GM12865 (cell line): ENCODE measurements at regions not wholly inside any gene's neighbourhood (a gene's known extent, or its start where the extent isn't known, plus 50 kb on each side); places are given as distances from the start of the nearest gene placed in this dataset.

Experiments
- DNase-seq: peaks from one replicate; pipeline ENCODE4 v3.0.0; 2010; ENCODE audit warnings: low read depth
- H3K4me3 ChIP-seq: 2 replicates; pipeline ENCODE4 v1.5.1; 2011; ENCODE audit warnings: mild to moderate bottlenecking, low read depth, low read length, control low read depth
- CTCF ChIP-seq: IDR thresholded peaks from 2 replicates; pipeline ENCODE4 v1.5.1; 2011; ENCODE audit warnings: low read length, control low read depth, low read depth, inconsistent platforms; ENCODE audit not compliant: insufficient read depth; ENCODE audit errors: missing control alignments

DNA sequence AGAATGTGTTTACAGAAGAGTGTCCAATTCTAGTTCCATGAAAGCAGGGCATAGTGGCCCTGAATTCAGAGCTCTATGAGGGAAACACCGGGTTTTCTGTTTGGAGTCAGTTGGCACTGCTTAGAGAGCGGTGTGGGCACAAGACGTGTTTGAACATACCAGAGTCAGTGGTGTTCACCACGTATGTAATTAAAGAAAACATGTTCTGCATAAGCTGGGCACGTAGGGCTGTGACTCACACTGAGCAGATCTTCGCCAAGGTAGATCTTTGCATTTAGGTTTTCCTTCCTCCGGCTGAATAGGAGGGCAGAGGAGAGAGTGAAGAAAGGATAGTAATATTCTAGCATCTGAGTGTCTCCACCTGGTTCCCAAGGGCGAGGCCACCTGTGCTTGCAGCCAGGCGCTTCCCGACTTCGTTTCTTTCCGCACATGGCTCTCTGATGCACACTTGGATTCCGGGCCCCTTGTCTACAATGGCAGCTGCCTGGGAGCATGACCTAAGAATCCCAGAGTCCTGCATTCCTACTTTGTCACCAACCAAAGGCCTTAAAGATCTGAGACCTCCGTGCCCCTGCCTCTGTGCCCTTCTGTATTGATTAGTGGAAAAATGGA lies 136.2 kb downstream of the ERMARD start:
- TF ChIP-seq CTCF: no peak
- DNase-seq: no peak
- no peak overlapping the region for H3K4me3 ChIP-seq

DNA sequence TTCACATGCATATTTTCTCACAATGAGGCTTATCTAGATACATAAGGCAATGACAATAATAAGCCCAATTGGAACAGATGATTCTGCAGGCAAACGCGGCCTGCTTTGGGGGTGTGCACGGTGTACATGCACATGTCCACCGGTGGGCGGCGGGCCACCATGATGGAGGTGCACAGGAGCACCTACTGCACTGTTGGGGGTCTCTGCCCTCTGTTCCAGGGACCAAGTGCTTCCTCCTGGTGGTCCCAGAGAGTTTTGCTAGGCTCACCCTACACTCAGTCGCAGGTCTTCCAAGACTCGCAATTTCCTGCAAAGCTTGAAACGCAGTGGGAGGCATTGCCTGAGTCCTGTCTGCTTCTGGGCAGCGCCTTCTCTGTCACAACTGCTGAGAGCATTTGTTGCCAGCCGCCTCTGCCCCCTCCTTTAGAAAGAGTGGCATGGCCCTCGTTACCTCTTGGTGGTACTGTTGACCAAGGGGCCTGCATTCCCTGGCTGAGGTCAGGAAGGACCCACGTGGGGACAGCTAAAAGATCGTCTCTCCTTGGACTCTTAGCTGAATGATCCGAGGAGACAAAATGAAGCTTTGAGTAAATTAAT lies 135.3 kb downstream of the ERMARD start:
- no peak for DNase-seq
- no peak for TF ChIP-seq CTCF
- H3K4me3 ChIP-seq: no peak overlapping the region

DNA sequence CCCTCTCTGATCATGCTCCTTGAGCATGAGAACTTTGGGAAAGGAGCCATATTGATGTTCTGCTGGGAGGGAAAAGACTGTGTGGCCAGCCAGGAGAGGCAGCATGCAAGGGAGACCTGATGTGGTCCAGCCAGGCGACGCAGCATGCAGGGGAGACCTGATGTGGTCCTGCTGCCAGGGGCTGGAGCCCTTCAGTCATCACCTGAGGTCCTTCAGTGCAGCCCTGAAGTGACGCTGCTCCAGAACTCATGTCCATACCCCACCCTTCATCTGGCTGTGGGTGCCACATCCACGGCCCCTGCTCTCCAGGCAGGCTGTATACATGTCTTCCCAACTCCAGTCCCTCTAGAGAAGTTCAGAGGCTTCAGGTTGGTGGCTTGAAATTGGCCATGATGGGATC lies 134.4 kb downstream of the ERMARD start:
- TF ChIP-seq CTCF: no peak
- DNase-seq: no peak
- no peak overlapping the region for H3K4me3 ChIP-seq

GRCh38 chr6:169885131-169885530 lies 133.7 kb downstream of the ERMARD start:
- no peak for DNase-seq
- TF ChIP-seq CTCF: no peak
- H3K4me3 ChIP-seq: no peak overlapping the region

GRCh38 chr6:169884158-169884557 lies 132.7 kb downstream of the ERMARD start:
- no peak for DNase-seq
- no peak for TF ChIP-seq CTCF
- H3K4me3 ChIP-seq: no peak overlapping the region

DNA sequence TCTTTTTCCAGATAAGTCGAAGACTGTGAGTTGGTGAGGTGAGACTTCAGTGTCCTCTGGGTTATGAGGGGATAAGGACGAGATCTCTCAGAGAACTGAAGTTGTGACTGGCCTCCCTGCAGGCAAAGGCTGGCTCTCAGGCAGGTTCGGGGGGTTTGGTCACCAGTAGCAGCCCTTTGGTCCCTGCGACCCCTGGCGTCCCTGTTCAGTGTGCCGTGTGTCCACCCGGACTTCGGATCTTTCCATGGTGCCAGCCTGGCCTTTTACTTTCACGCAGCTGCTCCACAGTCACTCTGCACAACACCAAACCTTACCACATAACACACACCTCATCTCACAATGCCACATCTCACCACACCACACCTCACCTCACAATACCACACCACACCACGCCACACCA lies 131.9 kb downstream of the ERMARD start:
- no peak overlapping the region for H3K4me3 ChIP-seq
- no peak for DNase-seq
- TF ChIP-seq CTCF: no peak

DNA sequence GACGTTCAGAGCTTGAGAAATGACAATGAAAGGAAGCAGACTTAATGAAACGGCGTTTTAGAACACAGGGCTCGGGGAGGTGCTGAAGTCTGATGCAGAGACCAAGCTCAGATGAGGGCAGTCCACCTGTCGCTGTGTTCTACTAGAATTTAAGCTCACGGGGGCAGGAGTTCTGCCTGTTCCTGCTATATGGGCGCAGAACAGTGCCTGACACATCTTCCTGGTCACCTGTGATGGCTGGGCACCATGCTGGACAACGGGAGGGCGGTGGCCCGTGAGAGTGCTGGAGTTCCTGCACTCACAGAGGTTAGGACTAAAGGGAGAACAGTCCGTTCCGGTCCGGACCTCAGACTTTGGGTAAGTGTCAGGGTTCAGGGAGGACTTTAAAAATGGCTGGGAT lies 130.6 kb downstream of the ERMARD start:
- TF ChIP-seq CTCF: no peak
- no peak for DNase-seq
- no peak overlapping the region for H3K4me3 ChIP-seq
